ENCODE measurements at regions not wholly inside any gene's neighbourhood (a gene's known extent, or its start where the extent isn't known, plus 50 kb on each side); places are given as distances from the start of the nearest gene placed in this dataset.

- Histone ChIP-seq H3K27me3 (no peaks in the 10 kb centered on the region), H3K4me1 (no peaks in the 10 kb centered on the region), H3K27ac (no peak overlapping the region), H3K4me3 (no peak overlapping the region), H3K36me3 (no peaks in the 10 kb centered on the region), H3K9me3 (no peaks in the 10 kb centered on the region)
- no peak for DNase-seq (ENCODE audit: low spot score in 2 of 2)
- TF ChIP-seq POLR2AphosphoS5 (IDR thresholded peaks at IDR 0.05) (no peak), POLR2A (IDR thresholded peaks at IDR 0.05) (no peak), EP300 (IDR thresholded peaks at IDR 0.05) (no peak), CTCF (IDR thresholded peaks at IDR 0.05) (no peak)
Observed at GRCh38 chr10:80968903-80969302, 431.2 kb downstream of the SH2D4B start.

- H3K27me3 ChIP-seq = no peaks in the 10 kb centered on the region
- no peak overlapping the region for H3K27ac ChIP-seq
- no peak overlapping the region for H3K4me3 ChIP-seq
- no peak for DNase-seq (ENCODE audit: low spot score in 2 of 2)
- H3K36me3 ChIP-seq = no peaks in the 10 kb centered on the region
- TF ChIP-seq EP300 (IDR thresholded peaks at IDR 0.05) = no peak
- TF ChIP-seq POLR2A (IDR thresholded peaks at IDR 0.05) = no peak
- TF ChIP-seq CTCF (IDR thresholded peaks at IDR 0.05) = no peak
- no peak for TF ChIP-seq POLR2AphosphoS5 (IDR thresholded peaks at IDR 0.05)
- WGBS = 83% methylated on average over 1 of the region's 1 CpG
- H3K4me1 ChIP-seq = no peaks in the 10 kb centered on the region
- H3K9me3 ChIP-seq = no peaks in the 10 kb centered on the region
Observed at GRCh38 chr10:80971461-80971860, 433.8 kb downstream of the SH2D4B start.

- no peaks in the 10 kb centered on the region for H3K36me3 ChIP-seq
- no peak overlapping the region for H3K4me3 ChIP-seq
- no peaks in the 10 kb centered on the region for H3K9me3 ChIP-seq
- no peaks in the 10 kb centered on the region for H3K27me3 ChIP-seq
- H3K27ac ChIP-seq = no peak overlapping the region
- TF ChIP-seq POLR2A (IDR thresholded peaks at IDR 0.05) (no peak), POLR2AphosphoS5 (IDR thresholded peaks at IDR 0.05) (no peak), CTCF (IDR thresholded peaks at IDR 0.05) (no peak), EP300 (IDR thresholded peaks at IDR 0.05) (no peak)
- WGBS = 67% methylated on average over 5 of the region's 5 CpGs
- DNase-seq (ENCODE audit: low spot score in 2 of 2) = no peak
- H3K4me1 ChIP-seq = no peaks in the 10 kb centered on the region
Observed at GRCh38 chr10:80976658-80977057, 439.0 kb downstream of the SH2D4B start.

GRCh38 chr10:80985102-80985501, 447.4 kb downstream of the SH2D4B start:
- Histone ChIP-seq H3K9me3 (no peaks in the 10 kb centered on the region), H3K27ac (no peak overlapping the region), H3K4me3 (no peak overlapping the region), H3K4me1 (no peaks in the 10 kb centered on the region), H3K36me3 (no peaks in the 10 kb centered on the region), H3K27me3 (no peaks in the 10 kb centered on the region)
- WGBS = 49% methylated on average over 1 of the region's 1 CpG
- no peak for TF ChIP-seq POLR2A (IDR thresholded peaks at IDR 0.05)
- no peak for TF ChIP-seq CTCF (IDR thresholded peaks at IDR 0.05)
- no peak for TF ChIP-seq POLR2AphosphoS5 (IDR thresholded peaks at IDR 0.05)
- DNase-seq (ENCODE audit: low spot score in 2 of 2) = no peak

GRCh38 chr10:80986596-80986995, 448.9 kb downstream of the SH2D4B start:
- WGBS = 78% methylated on average over 3 of the region's 3 CpGs

More at GRCh38 chr10:80986596-80986995, 448.9 kb downstream of the SH2D4B start:
- no peaks in the 10 kb centered on the region for H3K36me3 ChIP-seq
- H3K9me3 ChIP-seq = no peaks in the 10 kb centered on the region
- H3K4me3 ChIP-seq = no peak overlapping the region
- no peak for DNase-seq (ENCODE audit: low spot score in 2 of 2)
- H3K4me1 ChIP-seq = no peaks in the 10 kb centered on the region
- no peak for TF ChIP-seq POLR2A (IDR thresholded peaks at IDR 0.05)
- TF ChIP-seq CTCF (IDR thresholded peaks at IDR 0.05) = no peak
- TF ChIP-seq POLR2AphosphoS5 (IDR thresholded peaks at IDR 0.05) = no peak
- no peak overlapping the region for H3K27ac ChIP-seq
- H3K27me3 ChIP-seq = no peaks in the 10 kb centered on the region
